Esophagus muscularis mucosa (tissue), 3 donors: ENCODE measurements at regions not wholly inside any gene's neighbourhood (a gene's known extent, or its start where the extent isn't known, plus 50 kb on each side); places are given as distances from the start of the nearest gene placed in this dataset.

Experiments
- CTCF ChIP-seq, 3 experiments: fragments of 200-600 bp in 2 of 3; fragments of 450-650 bp in 1 of 3; sonication (generic) in 2 of 3; IDR thresholded peaks; one replicate each; pipeline ENCODE4 v1.5.1; 2017 to 2019; ENCODE audit warnings: antibody characterized with exemption in 3 of 3, mild to moderate bottlenecking in 2 of 3, moderate library complexity in 1 of 3
- POLR2AphosphoS5 ChIP-seq, 2 donors: sonication (generic); formaldehyde crosslinking; IDR thresholded peaks; one replicate each; pipeline ENCODE4 v1.6.1; 2017; ENCODE audit warnings: antibody characterized with exemption in 2 of 2

GRCh38 chr2:128599700-128600099 is 281.0 kb upstream of the HS6ST1 start:
- TF ChIP-seq CTCF (IDR thresholded peaks at IDR 0.05) (no peak), POLR2AphosphoS5 (IDR thresholded peaks at IDR 0.05) (no peak)
